Endothelial cell of umbilical vein (primary cell): ENCODE measurements at regions not wholly inside any gene's neighbourhood (a gene's known extent, or its start where the extent isn't known, plus 50 kb on each side); places are given as distances from the start of the nearest gene placed in this dataset.

ENCODE experiments used
- BruUV-seq: library from RNA; stranded (reverse); fragments of 400-500 nt; replicated peaks from 2 replicates; lab custom pipeline; 2021; lab: Mats Ljungman, UMichigan
- CTCF ChIA-PET: fragments of 300-600, 350-600 bp; sonication (Branson Sonifier 250); formaldehyde crosslinking; loops from one replicate; lab custom pipeline; 2021; ENCODE audit warnings: antibody characterized with exemption, inconsistent platforms; lab: Charles Lee
- POLR2A ChIA-PET: fragments of 300-600, 350-600 bp; sonication (Branson Sonifier 250); formaldehyde crosslinking; loops from one replicate; lab custom pipeline; 2021; ENCODE audit warnings: antibody characterized with exemption, inconsistent platforms; lab: Charles Lee
- DNase-seq: peaks from one replicate; pipeline ENCODE4 v3.0.0-alpha.2; 2011; ENCODE audit warnings: low read depth, low spot score
- FAIRE-seq: peaks from 2 replicates; lab custom pipeline; 2011; peaks lifted over from hg19 to GRCh38; lab: Jason Lieb, UNC
- H2AFZ ChIP-seq: 2 replicates; pipeline ENCODE4 v1.6.0; 2012; ENCODE audit warnings: low read depth, low read length, control low read depth, inconsistent platforms
- H3K27ac ChIP-seq: 2 replicates; pipeline ENCODE4 v1.5.1; 2011; ENCODE audit warnings: low read depth, mild to moderate bottlenecking, control low read depth, low read length, moderate library complexity; ENCODE audit not compliant: insufficient read depth
- H3K27me3 ChIP-seq, 2 experiments: 2 replicates each; pipeline versions ENCODE4 v1.6.0 to v1.6.1; 2011; ENCODE audit warnings: low read length in 2 of 2, mixed read lengths in 1 of 2; ENCODE audit not compliant: control insufficient read depth in 2 of 2, insufficient read depth in 2 of 2
- H3K36me3 ChIP-seq, 2 experiments: 2 replicates in 1 of 2; 3 replicates in 1 of 2; pipeline ENCODE4 v1.5.1; 2011; ENCODE audit warnings: low read length in 2 of 2, mild to moderate bottlenecking in 1 of 2, moderate library complexity in 1 of 2; ENCODE audit not compliant: control insufficient read depth in 2 of 2, insufficient read depth in 2 of 2; ENCODE audit errors: extremely low read depth in 1 of 2
- H3K4me1 ChIP-seq: 3 replicates; pipeline ENCODE4 v1.5.1; 2011; ENCODE audit warnings: mild to moderate bottlenecking, low read length; ENCODE audit not compliant: control insufficient read depth, insufficient read depth; ENCODE audit errors: extremely low read depth
- H3K4me2 ChIP-seq: 2 replicates; pipeline ENCODE4 v1.6.1; 2011; ENCODE audit warnings: low read length, control low read depth, mixed read lengths; ENCODE audit not compliant: insufficient read depth
- H3K4me3 ChIP-seq, 3 experiments: fragments of 200-600 bp in 1 of 3; sonication (generic), shearing (Covaris generic) in 1 of 3; replicated peaks in 1 of 3; 2 replicates each; pipeline ENCODE4 v1.5.1; 2011 to 2016; ENCODE audit warnings: control low read depth in 3 of 3, low read length in 3 of 3, mild to moderate bottlenecking in 2 of 3, inconsistent platforms in 1 of 3, low read depth in 1 of 3, moderate library complexity in 1 of 3; ENCODE audit not compliant: insufficient read depth in 1 of 3
- H3K79me2 ChIP-seq: 2 replicates; pipeline ENCODE4 v1.6.0; 2012; ENCODE audit warnings: low read length, inconsistent platforms; ENCODE audit not compliant: control insufficient read depth, insufficient read depth
- H3K9ac ChIP-seq: replicated peaks from 2 replicates; pipeline ENCODE3; 2011; ENCODE audit warnings: low read length, control low read depth; ENCODE audit not compliant: insufficient read depth; ENCODE audit errors: extremely low read depth
- H3K9me1 ChIP-seq: replicated peaks from 3 replicates; pipeline ENCODE4 v1.6.0; 2011; ENCODE audit warnings: mild to moderate bottlenecking, low read length; ENCODE audit not compliant: control insufficient read depth, insufficient read depth; ENCODE audit errors: extremely low read depth
- H3K9me3 ChIP-seq: replicated peaks from 2 replicates; pipeline ENCODE4 v1.5.1; 2012; ENCODE audit warnings: low read length, inconsistent platforms; ENCODE audit not compliant: control insufficient read depth, insufficient read depth
- H4K20me1 ChIP-seq: replicated peaks from 2 replicates; pipeline ENCODE3; 2011; ENCODE audit warnings: mild to moderate bottlenecking, low read length; ENCODE audit not compliant: control insufficient read depth, insufficient read depth; ENCODE audit errors: extremely low read depth
- CTCF ChIP-seq, 2 donors: IDR thresholded peaks; 1 replicate in 1 of 2; 2 replicates in 1 of 2; pipeline ENCODE4 v1.5.1; 2011; ENCODE audit warnings: low read length in 2 of 2, mild to moderate bottlenecking in 2 of 2, moderate library complexity in 2 of 2, control low read depth in 1 of 2, inconsistent platforms in 1 of 2, low read depth in 1 of 2; ENCODE audit not compliant: insufficient read depth in 1 of 2; ENCODE audit errors: extremely low read depth in 1 of 2
- EZH2 ChIP-seq: IDR thresholded peaks from 2 replicates; pipeline ENCODE4 v1.6.1; 2012; ENCODE audit warnings: borderline replicate concordance, low read depth, mild to moderate bottlenecking, moderate library complexity, low read length, inconsistent platforms; ENCODE audit not compliant: severe bottlenecking
- FOS ChIP-seq: IDR thresholded peaks from 2 replicates; pipeline ENCODE4 v1.6.1; 2011; ENCODE audit warnings: mild to moderate bottlenecking, low read length, moderate library complexity, borderline replicate concordance; ENCODE audit not compliant: insufficient read depth
- GATA2 ChIP-seq: IDR thresholded peaks from 2 replicates; pipeline ENCODE4 v1.7.0; 2011; ENCODE audit warnings: low read depth, mild to moderate bottlenecking, moderate library complexity, mixed read lengths, low read length; ENCODE audit not compliant: insufficient read length, insufficient read depth
- JUN ChIP-seq: IDR thresholded peaks from 2 replicates; pipeline ENCODE4 v1.6.1; 2011; ENCODE audit warnings: borderline replicate concordance, low read depth; ENCODE audit not compliant: insufficient read length, insufficient read depth
- MAX ChIP-seq: IDR thresholded peaks from 2 replicates; pipeline ENCODE4 v1.6.1; 2011; ENCODE audit not compliant: insufficient read depth, insufficient read length
- MYC ChIP-seq: IDR thresholded peaks from one replicate; pipeline ENCODE4 v1.6.1; 2011; ENCODE audit warnings: mild to moderate bottlenecking, low read depth, low read length
- POLR2A ChIP-seq: IDR thresholded peaks from 2 replicates; pipeline ENCODE4 v1.6.1; 2012; ENCODE audit warnings: low read depth, mild to moderate bottlenecking, control low read depth, low read length
- POLR2AphosphoS5 ChIP-seq: IDR thresholded peaks from 2 replicates; pipeline ENCODE4 v1.6.1; 2012; ENCODE audit warnings: low read depth, mild to moderate bottlenecking, control low read depth, low read length, moderate library complexity; ENCODE audit not compliant: insufficient read depth
- dilution Hi-C: fragments of 300-500 bp; cut with MboI; formaldehyde crosslinking; loops from one replicate; pipeline ENCODE4 v1.15.0; 2019; ENCODE audit warnings: low sequenced_read_pairs; ENCODE audit not compliant: extremely low pct_ligation_motif_present
- intact Hi-C: fragments of 100-400 bp; cut with micrococcal nuclease; formaldehyde crosslinking; loops from one replicate; pipeline ENCODE4 v1.10.0; 2022

DNA sequence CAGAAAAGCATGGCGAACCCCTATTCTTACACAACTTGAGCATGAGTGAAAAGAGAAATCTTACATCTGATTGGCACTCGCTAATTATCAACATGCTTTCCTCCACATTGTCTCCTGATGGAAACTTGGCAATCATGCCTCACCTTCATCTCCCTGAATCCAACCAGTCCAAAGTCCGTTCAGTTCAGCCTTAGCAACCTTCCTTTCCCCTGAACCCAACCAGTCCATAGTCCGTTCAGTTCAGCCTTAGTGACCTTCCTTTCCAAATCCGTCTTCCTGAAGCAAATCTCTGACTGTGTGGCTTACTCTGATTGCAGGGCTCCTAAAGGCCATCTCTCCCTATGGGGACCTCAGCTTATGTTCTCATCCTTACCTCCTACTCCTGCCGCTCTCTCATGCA, 538.3 kb upstream of the CLINT1 start:
- no peak for DNase-seq
- H3K36me3 ChIP-seq = no peaks in the 10 kb centered on the region
- H3K27ac ChIP-seq = no peak overlapping the region
- FAIRE-seq = no peak
- dilution Hi-C loops (no loop called here), intact Hi-C loops (loop anchor here (10.0 kb wide), 2 partner anchors 572 to 1768 kb away; no protein-coding TSS in a partner anchor)
- no peaks in the 10 kb centered on the region for H4K20me1 ChIP-seq
- CTCF ChIA-PET = interaction anchor here (1.2 kb wide), 1 partner anchor 10 kb away, joined by 3 read pairs; no protein-coding TSS in a partner anchor
- TF ChIP-seq MYC (no peak), CTCF (IDR thresholded peaks at IDR 0.05; ENCODE audit: extremely low read depth in 1 of 2, insufficient read depth in 1 of 2, low read depth in 1 of 2, low read length in 2 of 2) (no peak), POLR2AphosphoS5 (no peak), EZH2 (no peak), GATA2 (no peak), MAX (no peak), JUN (no peak), POLR2A (no peak), FOS (no peak)
- POLR2A ChIA-PET = no interaction called here
- H3K9ac ChIP-seq = no peak overlapping the region
- H3K27me3 ChIP-seq = no peaks in the 10 kb centered on the region
- no peak overlapping the region for H2AFZ ChIP-seq
- no TSS peak for BruUV-seq
- H3K9me3 ChIP-seq = no peaks in the 10 kb centered on the region
- no peaks in the 10 kb centered on the region for H3K79me2 ChIP-seq
- no peak overlapping the region for H3K4me2 ChIP-seq
- no peaks in the 10 kb centered on the region for H3K9me1 ChIP-seq
- no peak overlapping the region for H3K4me3 ChIP-seq
- H3K4me1 ChIP-seq = peaks cover 13% of the 10 kb centered on the region
